ENCODE measurements at regions not wholly inside any gene's neighbourhood (a gene's known extent, or its start where the extent isn't known, plus 50 kb on each side); places are given as distances from the start of the nearest gene placed in this dataset.

- Histone ChIP-seq H3K4me3 (no peak overlapping the region), H3K27me3 (no peaks in the 10 kb centered on the region), H3K36me3 (no peaks in the 10 kb centered on the region), H3K27ac (no peak overlapping the region), H3K9me3 (no peaks in the 10 kb centered on the region), H3K4me1 (no peaks in the 10 kb centered on the region)
- intact Hi-C loops (cut with DNase I), result no loop called here
- DNase-seq (ENCODE audit: low spot score in 2 of 2), result no peak
- no peak for TF ChIP-seq CTCF (IDR thresholded peaks at IDR 0.05)
These were observed 58.4 kb upstream of the IGSF21 start for GRCh38 chr1:18049228-18049627.

GRCh38 chr1:18052671-18053070 lies 54.9 kb upstream of the IGSF21 start:
- H3K36me3 ChIP-seq, result no peaks in the 10 kb centered on the region
- TF ChIP-seq CTCF (IDR thresholded peaks at IDR 0.05), result no peak
- no peak overlapping the region for H3K4me3 ChIP-seq
- DNase-seq (ENCODE audit: low spot score in 2 of 2), result no peak
- no peaks in the 10 kb centered on the region for H3K4me1 ChIP-seq
- no peak overlapping the region for H3K27ac ChIP-seq
- H3K9me3 ChIP-seq, result no peaks in the 10 kb centered on the region
- H3K27me3 ChIP-seq, result no peaks in the 10 kb centered on the region
- intact Hi-C loops (cut with DNase I), result no loop called here

GRCh38 chr1:18055156-18055555 lies 52.4 kb upstream of the IGSF21 start:
- no peak overlapping the region for H3K27ac ChIP-seq
- no peaks in the 10 kb centered on the region for H3K27me3 ChIP-seq
- intact Hi-C loops (cut with DNase I), result no loop called here

GRCh38 chr1:18056545-18056944 lies 51.1 kb upstream of the IGSF21 start:
- no peaks in the 10 kb centered on the region for H3K4me1 ChIP-seq
- intact Hi-C loops (cut with DNase I), result no loop called here
- no peak for DNase-seq (ENCODE audit: low spot score in 2 of 2)
- TF ChIP-seq CTCF (IDR thresholded peaks at IDR 0.05), result no peak
- H3K27ac ChIP-seq, result no peak overlapping the region
- H3K36me3 ChIP-seq, result no peaks in the 10 kb centered on the region
- H3K27me3 ChIP-seq, result no peaks in the 10 kb centered on the region
- H3K4me3 ChIP-seq, result no peak overlapping the region
- no peaks in the 10 kb centered on the region for H3K9me3 ChIP-seq

More at GRCh38 chr1:18055156-18055555, 52.4 kb upstream of the IGSF21 start:
- Histone ChIP-seq H3K9me3 (no peaks in the 10 kb centered on the region), H3K36me3 (no peaks in the 10 kb centered on the region), H3K4me1 (no peaks in the 10 kb centered on the region), H3K4me3 (no peak overlapping the region)
- no peak for DNase-seq (ENCODE audit: low spot score in 2 of 2)
- TF ChIP-seq CTCF (IDR thresholded peaks at IDR 0.05), result no peak

- no peaks in the 10 kb centered on the region for H3K9me3 ChIP-seq
These were observed 50.0 kb upstream of the IGSF21 start for GRCh38 chr1:18057623-18058022.

More at GRCh38 chr1:18057623-18058022, 50.0 kb upstream of the IGSF21 start:
- Histone ChIP-seq H3K36me3 (no peaks in the 10 kb centered on the region), H3K4me3 (no peak overlapping the region), H3K4me1 (no peaks in the 10 kb centered on the region), H3K27ac (no peak overlapping the region), H3K27me3 (no peaks in the 10 kb centered on the region)
- DNase-seq (ENCODE audit: low spot score in 2 of 2), result no peak
- intact Hi-C loops (cut with DNase I), result no loop called here
- TF ChIP-seq CTCF (IDR thresholded peaks at IDR 0.05), result no peak
